Testis (tissue), 2 donors: ENCODE measurements at regions not wholly inside any gene's neighbourhood (a gene's known extent, or its start where the extent isn't known, plus 50 kb on each side); places are given as distances from the start of the nearest gene placed in this dataset.
"Not testable (repeated sequence)": the region's sequence is repeated elsewhere in the genome, so short reads cannot be mapped to it uniquely, and the experiment has no call there.

Source experiments
- POLR2A ChIP-seq: fragments of 450-650 bp; IDR thresholded peaks from one replicate; pipeline ENCODE4 v1.6.1; 2017; ENCODE audit warnings: antibody characterized with exemption, mild to moderate bottlenecking, moderate library complexity
- TF ChIP-seq, protein P1 (sequence below), 3 experiments: fragments of 450-650 bp in 2 of 3; fragments of 200-600 bp in 1 of 3; sonication (generic) in 1 of 3; IDR thresholded peaks; one replicate each; pipeline ENCODE4 v1.5.1; 2016 to 2019; ENCODE audit warnings: antibody characterized with exemption in 3 of 3, mild to moderate bottlenecking in 2 of 3, moderate library complexity in 1 of 3

DNA sequence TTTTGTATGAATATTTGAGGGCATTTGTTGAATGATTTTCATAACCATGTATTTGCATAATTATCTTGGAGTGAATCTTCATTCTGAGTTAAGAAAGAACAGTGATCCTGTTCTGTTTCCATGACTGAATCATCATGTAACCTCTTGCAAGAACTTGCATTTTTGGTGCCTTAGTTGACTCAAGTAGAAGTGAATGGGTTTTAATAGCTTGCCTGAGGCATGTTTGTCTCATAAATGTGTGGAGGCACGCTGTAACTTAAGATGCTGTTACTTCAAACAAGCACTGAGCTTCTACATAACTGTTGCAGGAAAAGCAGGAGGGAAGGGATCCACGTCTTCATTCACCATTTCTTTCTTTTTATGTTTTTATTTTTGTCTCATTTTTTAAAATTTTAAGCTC lies 1338.6 kb downstream of the KHDRBS2 start:
- TF ChIP-seq, protein P1, sequence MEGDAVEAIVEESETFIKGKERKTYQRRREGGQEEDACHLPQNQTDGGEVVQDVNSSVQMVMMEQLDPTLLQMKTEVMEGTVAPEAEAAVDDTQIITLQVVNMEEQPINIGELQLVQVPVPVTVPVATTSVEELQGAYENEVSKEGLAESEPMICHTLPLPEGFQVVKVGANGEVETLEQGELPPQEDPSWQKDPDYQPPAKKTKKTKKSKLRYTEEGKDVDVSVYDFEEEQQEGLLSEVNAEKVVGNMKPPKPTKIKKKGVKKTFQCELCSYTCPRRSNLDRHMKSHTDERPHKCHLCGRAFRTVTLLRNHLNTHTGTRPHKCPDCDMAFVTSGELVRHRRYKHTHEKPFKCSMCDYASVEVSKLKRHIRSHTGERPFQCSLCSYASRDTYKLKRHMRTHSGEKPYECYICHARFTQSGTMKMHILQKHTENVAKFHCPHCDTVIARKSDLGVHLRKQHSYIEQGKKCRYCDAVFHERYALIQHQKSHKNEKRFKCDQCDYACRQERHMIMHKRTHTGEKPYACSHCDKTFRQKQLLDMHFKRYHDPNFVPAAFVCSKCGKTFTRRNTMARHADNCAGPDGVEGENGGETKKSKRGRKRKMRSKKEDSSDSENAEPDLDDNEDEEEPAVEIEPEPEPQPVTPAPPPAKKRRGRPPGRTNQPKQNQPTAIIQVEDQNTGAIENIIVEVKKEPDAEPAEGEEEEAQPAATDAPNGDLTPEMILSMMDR (IDR thresholded peaks at IDR 0.05) = not testable (repeated sequence)
- TF ChIP-seq POLR2A = not testable (repeated sequence)
